PC-3 (cell line): ENCODE measurements at regions not wholly inside any gene's neighbourhood (a gene's known extent, or its start where the extent isn't known, plus 50 kb on each side); places are given as distances from the start of the nearest gene placed in this dataset.

Experiments
- EZH2 ChIP-seq: fragments of 300-600 bp; sonication (generic); IDR thresholded peaks from one replicate; pipeline ENCODE4 v1.6.1; 2017; ENCODE audit warnings: antibody characterized with exemption, mild to moderate bottlenecking, low read length; ENCODE audit not compliant: unreplicated experiment
- EZH2phosphoT487 ChIP-seq: fragments of 300-600 bp; sonication (generic); IDR thresholded peaks from 2 replicates; pipeline ENCODE4 v1.6.1; 2018; ENCODE audit warnings: mild to moderate bottlenecking, antibody characterized with exemption, low read length, borderline replicate concordance
- TF ChIP-seq, protein P1 (sequence below): fragments of 300-600 bp; sonication (generic); conservative IDR thresholded peaks from 2 replicates; pipeline ENCODE4 v1.5.1; 2017; ENCODE audit warnings: antibody characterized with exemption, low read depth, mild to moderate bottlenecking, low read length

DNA sequence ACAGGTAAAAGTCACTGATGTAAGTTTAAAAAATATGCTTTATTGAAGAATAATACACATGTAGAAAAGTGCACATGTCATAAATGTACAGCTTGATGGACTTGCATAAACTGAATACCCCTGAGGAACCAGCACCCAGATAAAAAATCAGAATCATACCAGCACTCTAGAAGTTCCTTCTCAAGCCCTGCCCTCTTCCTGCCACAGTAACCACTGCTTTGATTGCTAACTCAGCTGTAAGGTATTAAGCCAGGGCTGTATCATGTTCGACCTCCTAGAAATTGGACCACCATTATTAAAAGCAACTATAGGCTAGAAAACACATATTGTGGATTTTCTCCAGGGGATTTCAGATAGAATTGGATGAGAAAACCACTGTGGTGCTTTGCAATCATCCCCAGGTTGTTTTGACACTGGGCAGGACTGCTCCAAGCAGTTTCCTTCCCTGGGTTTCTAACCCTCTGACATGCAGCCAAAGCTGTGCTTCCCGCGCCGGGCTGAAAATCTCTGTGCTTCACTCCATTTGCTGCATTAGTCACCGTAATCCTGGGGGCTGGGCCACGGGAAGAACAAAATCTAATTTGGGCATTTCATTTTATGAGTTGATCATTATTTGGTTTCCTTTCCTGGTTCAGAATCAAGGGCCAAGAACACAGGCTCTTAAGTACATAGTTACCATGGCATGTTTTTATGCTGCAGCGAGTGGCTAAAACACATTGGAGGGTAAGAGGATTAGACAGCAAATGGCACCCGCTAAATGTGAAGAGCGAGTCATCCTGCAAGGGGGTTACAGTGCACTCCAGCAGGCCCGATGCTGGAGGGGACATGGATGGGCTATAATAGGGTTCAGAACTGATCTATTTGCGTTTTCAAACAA is 139.4 kb upstream of the IL12B start:
- TF ChIP-seq, protein P1, sequence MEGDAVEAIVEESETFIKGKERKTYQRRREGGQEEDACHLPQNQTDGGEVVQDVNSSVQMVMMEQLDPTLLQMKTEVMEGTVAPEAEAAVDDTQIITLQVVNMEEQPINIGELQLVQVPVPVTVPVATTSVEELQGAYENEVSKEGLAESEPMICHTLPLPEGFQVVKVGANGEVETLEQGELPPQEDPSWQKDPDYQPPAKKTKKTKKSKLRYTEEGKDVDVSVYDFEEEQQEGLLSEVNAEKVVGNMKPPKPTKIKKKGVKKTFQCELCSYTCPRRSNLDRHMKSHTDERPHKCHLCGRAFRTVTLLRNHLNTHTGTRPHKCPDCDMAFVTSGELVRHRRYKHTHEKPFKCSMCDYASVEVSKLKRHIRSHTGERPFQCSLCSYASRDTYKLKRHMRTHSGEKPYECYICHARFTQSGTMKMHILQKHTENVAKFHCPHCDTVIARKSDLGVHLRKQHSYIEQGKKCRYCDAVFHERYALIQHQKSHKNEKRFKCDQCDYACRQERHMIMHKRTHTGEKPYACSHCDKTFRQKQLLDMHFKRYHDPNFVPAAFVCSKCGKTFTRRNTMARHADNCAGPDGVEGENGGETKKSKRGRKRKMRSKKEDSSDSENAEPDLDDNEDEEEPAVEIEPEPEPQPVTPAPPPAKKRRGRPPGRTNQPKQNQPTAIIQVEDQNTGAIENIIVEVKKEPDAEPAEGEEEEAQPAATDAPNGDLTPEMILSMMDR: no peak
- TF ChIP-seq EZH2: no peak
- TF ChIP-seq EZH2phosphoT487: no peak
